Adrenal gland (tissue), 5 donors: ENCODE measurements at regions not wholly inside any gene's neighbourhood (a gene's known extent, or its start where the extent isn't known, plus 50 kb on each side); places are given as distances from the start of the nearest gene placed in this dataset.
"Not testable (repeated sequence)": the region's sequence is repeated elsewhere in the genome, so short reads cannot be mapped to it uniquely, and the experiment has no call there.

Experiments
- CTCF ChIP-seq, 6 experiments: fragments of 450-650 bp in 4 of 6; fragments of 200-600 bp in 2 of 6; sonication (generic) in 1 of 6; IDR thresholded peaks; 1 replicate in 5 of 6; 2 replicates in 1 of 6; pipeline versions ENCODE4 v1.5.1 to v1.8.0; 2016 to 2021; ENCODE audit warnings: antibody characterized with exemption in 6 of 6, mild to moderate bottlenecking in 2 of 6, moderate library complexity in 1 of 6
- POLR2A ChIP-seq, 2 donors: fragments of 450-650 bp; IDR thresholded peaks; one replicate each; pipeline ENCODE4 v1.6.1; 2017; ENCODE audit warnings: antibody characterized with exemption in 2 of 2, mild to moderate bottlenecking in 2 of 2, moderate library complexity in 1 of 2
- donor health status: DM: no; HTN: no; CAD: no.

- TF ChIP-seq CTCF, POLR2A (IDR thresholded peaks at IDR 0.05): not testable (repeated sequence)
Measured at GRCh38 chr5:98030273-98030672, 743.2 kb upstream of the RGMB start.
